NB4 (cell line): ENCODE measurements at regions not wholly inside any gene's neighbourhood (a gene's known extent, or its start where the extent isn't known, plus 50 kb on each side); places are given as distances from the start of the nearest gene placed in this dataset.
A peak's percentile ranks its signal among the peaks of the same experiment; 100 is the strongest.

Source experiments
- DNase-seq: peaks from one replicate; pipeline ENCODE4 v3.0.0; 2010; ENCODE audit warnings: low read depth
- H3K4me3 ChIP-seq: one replicate; pipeline ENCODE4 v1.5.1; 2011; ENCODE audit warnings: mild to moderate bottlenecking, low read depth, low read length, moderate library complexity
- MYC ChIP-seq: IDR thresholded peaks from 2 replicates; pipeline ENCODE4 v1.6.1; 2011; ENCODE audit warnings: low read depth, low read length
- POLR2A ChIP-seq: IDR thresholded peaks from 2 replicates; pipeline ENCODE4 v1.6.1; 2011; ENCODE audit warnings: mild to moderate bottlenecking; ENCODE audit not compliant: insufficient read length; ENCODE audit errors: extremely low read depth
- TF ChIP-seq, protein P1 (sequence below): IDR thresholded peaks from 2 replicates; pipeline ENCODE4 v1.6.1; 2011; ENCODE audit warnings: low read depth, low read length
- TF ChIP-seq, protein P2 (sequence below): IDR thresholded peaks from one replicate; pipeline ENCODE4 v1.5.1; 2012; ENCODE audit warnings: low read depth, low read length

DNA sequence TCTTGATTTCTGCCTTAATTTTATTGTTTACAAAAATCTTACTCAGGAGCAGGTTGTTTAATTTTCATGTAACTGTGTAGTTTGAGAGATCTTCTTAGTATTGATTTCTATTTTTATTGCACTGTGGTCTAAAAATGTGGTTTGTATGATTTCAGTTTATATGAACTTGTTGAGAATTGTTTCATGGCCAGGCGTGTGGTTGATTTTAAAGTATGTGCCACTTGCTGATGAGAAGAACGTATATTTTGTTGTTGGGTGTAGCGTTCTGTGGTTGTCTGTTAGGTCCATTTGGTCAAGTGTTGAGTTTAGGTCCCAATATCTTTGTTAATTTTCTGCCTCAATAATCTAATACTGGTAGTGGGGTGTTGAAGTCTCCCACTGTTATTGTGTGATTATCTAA, 996.8 kb downstream of the PCDH19 start:
- no peak overlapping the region for H3K4me3 ChIP-seq
- TF ChIP-seq MYC (no peak), POLR2A (no peak)
- TF ChIP-seq, protein P1, sequence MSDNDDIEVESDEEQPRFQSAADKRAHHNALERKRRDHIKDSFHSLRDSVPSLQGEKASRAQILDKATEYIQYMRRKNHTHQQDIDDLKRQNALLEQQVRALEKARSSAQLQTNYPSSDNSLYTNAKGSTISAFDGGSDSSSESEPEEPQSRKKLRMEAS = no peak
- TF ChIP-seq, protein P2, sequence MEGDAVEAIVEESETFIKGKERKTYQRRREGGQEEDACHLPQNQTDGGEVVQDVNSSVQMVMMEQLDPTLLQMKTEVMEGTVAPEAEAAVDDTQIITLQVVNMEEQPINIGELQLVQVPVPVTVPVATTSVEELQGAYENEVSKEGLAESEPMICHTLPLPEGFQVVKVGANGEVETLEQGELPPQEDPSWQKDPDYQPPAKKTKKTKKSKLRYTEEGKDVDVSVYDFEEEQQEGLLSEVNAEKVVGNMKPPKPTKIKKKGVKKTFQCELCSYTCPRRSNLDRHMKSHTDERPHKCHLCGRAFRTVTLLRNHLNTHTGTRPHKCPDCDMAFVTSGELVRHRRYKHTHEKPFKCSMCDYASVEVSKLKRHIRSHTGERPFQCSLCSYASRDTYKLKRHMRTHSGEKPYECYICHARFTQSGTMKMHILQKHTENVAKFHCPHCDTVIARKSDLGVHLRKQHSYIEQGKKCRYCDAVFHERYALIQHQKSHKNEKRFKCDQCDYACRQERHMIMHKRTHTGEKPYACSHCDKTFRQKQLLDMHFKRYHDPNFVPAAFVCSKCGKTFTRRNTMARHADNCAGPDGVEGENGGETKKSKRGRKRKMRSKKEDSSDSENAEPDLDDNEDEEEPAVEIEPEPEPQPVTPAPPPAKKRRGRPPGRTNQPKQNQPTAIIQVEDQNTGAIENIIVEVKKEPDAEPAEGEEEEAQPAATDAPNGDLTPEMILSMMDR = no peak
- DNase-seq = no peak

DNA sequence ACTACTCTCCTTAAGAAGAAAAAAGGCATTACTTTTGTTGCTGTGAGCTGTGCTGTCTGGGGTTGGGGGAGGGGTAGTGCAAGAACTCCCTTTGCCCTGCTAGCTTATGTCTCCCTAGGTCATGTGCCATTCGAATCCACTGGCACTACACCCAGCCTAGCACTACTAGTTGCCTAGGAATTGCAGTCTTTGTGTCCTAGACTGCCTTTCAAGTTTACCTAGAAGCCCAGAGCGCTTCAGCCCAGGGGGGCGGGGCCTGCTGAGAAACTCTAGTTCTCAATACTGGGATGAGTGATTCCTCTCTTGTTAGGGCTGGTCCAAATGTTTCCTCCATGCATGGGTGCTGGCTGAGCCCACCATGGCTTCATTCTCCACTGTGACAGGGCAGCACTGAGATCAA, 1011.5 kb downstream of the PCDH19 start:
- TF ChIP-seq POLR2A = no peak
- TF ChIP-seq, protein P2 = no peak
- TF ChIP-seq, protein P1 = no peak
- no peak for TF ChIP-seq MYC
- H3K4me3 ChIP-seq = no peak overlapping the region
- DNase-seq = no peak

DNA sequence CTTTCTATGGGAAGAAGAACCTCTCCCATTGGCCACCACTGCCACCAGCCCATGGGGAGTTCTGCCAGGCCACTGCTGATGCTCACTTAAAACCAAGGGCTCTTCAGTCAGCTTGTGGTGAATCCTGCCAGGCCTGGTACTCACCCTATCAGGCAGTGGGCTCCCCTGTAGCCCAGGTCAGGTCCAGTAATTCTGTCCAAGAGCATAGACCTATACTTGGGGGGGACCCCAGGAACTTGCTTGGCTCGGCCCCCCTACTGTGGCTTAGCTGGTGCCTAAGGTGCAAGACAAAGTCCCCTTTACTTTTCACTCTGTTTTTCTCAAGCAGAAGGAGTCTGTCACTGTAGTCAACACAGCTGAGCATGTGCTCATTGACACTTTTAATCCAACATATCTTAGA, 1012.2 kb downstream of the PCDH19 start:
- no peak overlapping the region for H3K4me3 ChIP-seq
- TF ChIP-seq MYC (no peak), POLR2A (no peak)
- TF ChIP-seq, protein P1 = no peak
- TF ChIP-seq, protein P2 = no peak
- DNase-seq = no peak

DNA sequence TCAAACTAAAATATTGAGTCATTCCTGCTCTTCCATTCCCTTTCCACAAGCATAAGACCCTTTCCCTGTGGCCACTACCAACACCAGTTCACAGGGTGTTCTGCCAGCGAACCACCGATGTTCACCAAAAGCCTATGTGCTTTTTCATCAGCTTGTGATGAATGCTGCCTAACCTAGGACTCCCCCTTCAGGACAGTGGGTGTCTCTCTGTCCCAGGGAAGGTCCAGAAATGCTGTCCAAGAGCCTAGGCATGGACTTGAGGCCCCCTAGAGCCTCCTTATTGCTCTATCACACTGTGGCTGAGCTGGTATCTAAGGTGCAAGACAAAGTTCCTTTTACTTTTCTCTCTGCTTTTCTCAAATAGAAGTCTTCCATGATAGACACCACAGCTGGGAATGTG, 1015.6 kb downstream of the PCDH19 start:
- DNase-seq = peak; percentile 8
- no peak overlapping the region for H3K4me3 ChIP-seq
- TF ChIP-seq, protein P2 = no peak
- TF ChIP-seq MYC = no peak
- TF ChIP-seq, protein P1 = no peak
- TF ChIP-seq POLR2A = no peak

DNA sequence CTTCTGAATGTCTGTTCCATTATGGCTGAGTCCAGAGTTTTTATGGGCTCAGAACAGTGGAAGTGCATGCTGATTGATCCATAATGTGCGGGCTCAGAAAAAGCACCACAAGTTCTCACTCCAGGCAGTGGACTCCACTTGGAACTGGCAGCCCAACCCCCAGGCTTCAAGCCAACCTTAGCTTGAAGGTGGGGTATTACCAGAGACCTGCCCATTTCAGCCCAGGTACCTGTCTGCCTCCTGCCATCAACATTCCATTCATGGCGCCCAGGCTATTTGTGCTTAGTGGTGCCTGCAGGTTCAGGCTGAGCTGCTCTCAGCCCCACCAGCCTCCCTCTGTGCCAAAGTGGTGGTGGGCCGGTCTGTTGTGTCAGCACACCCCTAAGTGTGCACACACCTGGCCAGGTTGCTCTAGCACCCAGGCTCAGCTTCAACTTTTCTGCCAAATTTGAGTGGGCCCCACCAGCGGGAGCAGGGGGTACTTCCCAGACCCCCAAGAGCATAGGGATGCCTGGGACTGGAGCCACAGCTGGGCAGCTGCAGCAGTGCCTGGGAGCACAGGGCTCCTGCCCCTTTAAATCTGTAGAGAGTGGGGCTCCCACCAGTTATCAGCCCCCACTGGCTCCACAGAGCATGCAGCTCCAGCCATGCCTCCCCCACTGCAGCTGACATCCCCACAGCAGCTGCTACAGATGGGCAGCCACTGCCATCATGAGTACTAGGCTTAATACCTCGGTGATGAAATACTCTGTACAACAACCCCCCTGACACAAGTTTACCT, 1025.3 kb downstream of the PCDH19 start:
- TF ChIP-seq POLR2A = no peak
- TF ChIP-seq MYC = no peak
- TF ChIP-seq, protein P2 = no peak
- TF ChIP-seq, protein P1 = no peak
- H3K4me3 ChIP-seq = no peak overlapping the region
- DNase-seq = no peak
